ENCODE measurements at regions not wholly inside any gene's neighbourhood (a gene's known extent, or its start where the extent isn't known, plus 50 kb on each side); places are given as distances from the start of the nearest gene placed in this dataset.

DNA sequence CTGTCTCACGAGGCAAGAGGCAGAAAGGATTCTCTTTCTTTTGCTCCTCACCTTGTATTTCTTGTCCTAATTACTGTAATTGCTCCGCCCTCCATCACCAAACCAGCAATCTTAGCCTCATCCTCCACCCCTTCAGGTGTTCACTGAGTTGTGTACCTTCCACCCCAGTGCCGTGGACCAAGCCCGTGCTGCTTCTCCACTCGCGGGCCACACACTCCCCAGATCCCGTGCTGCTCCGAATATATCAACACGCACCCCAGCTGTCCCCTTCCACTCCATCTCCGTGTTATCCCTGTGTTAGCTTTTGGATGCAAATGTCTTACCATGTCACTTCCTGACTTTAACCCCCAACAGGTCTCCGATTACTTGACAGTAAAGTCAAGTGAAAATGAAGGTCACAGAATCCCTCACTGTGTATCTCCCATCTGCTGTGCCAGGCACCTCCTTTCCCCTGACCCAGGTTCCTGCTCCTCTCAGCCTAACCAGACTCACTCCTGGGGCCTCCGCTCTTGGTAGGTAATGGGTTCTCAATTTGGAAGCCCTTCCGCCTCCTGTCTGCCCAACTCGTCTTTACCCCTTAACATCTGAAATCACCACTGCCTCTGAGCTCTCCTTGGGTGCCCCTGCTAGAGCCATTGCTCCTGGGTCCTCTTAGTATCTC is 320.2 kb downstream of the MED10 start:
- no peak for DNase-seq

DNA sequence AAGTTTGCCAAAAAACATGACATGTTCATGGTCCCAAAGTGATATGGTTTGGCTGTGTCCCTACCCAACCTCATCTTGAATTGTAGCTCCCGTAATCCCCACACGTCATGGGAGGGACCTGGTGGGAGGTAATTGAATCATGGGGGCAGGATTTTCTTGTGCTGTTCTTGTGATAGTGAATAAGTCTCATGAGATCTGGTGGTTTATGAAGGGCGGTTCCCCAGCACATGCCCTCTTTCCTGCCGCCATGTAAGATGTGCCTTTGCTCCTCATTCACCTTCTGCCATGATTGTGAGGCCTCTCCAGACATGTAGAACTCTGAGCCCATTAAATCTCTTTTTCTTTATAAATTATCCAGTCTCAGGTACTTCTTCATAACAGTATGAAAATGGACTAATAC is 322.1 kb downstream of the MED10 start:
- no peak for DNase-seq

DNA sequence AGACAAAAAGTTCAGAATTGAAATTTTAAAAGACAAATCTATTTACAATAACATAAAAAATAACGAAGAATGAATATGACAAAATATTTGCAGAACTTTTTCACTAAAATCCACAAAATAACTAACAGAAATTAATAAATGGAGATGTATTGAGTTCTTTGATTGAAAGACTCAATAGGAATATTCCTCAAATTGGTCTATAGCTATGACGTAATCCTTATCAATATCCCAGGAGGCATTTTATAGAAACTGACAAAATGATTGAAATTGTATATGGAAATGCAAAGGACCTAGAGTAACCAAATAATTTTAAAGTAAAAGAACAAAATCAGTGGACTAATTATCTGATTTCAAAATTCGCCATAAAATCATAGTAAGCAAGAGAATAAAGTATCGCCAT is 328.7 kb downstream of the MED10 start:
- no peak for DNase-seq

DNA sequence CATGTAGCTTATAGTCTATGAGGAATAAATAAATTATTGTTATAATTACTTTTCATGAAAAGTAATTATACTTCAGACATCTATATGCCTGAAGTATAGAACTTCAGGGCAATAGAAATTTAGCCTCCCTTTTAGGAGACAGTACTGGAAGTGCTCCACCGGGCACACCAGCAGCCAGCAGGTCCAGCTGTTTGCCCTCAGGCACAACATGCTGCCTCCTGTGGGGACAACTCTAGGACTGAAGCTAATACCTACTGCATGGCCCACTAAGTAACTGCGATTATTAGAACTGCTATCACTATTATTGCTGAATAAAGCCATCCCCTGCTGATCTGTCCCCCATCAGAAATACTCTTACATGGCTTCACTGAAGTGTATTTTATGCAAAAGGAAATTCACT is 329.6 kb downstream of the MED10 start:
- no peak for DNase-seq

DNA sequence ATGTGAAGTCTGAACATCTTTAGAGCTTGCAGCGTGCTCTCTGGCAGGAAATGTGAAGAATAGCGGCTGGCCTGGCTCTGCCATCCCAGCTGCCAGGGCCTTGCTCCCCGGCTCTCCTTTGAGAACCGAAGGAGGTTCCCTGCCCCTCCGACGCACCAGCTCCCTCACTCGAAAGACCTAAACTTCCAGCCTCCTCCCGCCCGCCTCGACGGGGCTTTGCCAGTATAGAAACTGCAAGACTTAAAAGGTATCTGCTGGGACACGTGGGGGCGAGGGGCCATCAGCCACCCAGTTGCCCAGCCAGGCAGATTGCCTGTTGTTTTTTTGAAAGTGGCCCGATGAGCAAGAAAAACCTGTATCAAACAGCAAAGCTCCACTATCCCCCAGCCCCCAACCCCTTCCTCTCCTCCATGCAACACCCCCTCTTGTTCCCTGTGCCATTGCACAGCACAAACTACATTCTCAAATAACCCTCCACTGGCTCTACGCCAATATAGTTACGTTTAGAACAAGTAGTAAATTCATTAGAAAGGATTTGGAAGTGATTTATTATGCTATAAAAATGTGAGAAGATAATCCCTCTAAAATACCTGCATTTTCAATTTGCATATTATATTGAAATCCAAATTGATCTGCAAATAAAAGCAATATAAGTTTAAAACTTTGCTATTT is 331.9 kb downstream of the MED10 start:
- DNase-seq: no peak

DNA sequence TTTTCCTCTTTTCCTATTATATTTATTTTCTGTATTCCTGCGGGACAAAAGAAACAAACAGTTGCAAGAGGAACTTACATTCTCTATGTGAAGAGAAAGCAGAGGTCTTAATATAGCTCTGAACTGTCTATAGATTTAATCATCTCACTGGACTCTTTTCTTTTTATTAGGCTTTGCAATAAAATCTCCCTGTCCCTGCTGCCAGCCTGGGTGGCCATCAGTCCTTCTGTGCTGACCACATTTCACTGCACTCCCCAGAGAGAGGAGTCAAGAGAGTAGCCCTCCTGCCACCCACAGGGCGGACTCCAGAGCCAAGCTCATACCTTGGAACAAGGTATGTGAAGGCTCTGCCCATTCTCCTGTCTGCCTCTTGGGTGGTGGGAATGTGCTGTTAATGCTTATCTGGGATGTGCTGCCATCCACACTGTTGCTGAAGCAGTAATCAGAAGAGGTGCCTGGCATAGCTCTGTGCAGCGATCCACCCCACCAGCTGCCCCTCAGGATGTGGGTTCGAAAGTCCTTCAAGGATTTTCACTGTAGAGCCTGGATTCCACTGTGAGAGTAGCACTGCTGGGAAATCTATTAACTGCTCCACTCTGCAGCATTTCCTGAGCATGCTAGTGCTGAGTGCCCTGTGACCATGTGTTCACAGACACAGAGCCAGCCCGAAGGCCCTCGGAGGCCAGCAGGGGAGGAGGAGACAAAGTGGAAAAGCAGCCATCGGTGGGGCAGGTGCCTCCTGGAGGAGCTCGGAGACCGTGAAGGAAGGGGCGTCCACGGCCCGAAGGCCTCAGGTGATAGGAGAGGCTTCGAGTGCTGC is 334.6 kb downstream of the MED10 start:
- peak; percentile 75 for DNase-seq

DNA sequence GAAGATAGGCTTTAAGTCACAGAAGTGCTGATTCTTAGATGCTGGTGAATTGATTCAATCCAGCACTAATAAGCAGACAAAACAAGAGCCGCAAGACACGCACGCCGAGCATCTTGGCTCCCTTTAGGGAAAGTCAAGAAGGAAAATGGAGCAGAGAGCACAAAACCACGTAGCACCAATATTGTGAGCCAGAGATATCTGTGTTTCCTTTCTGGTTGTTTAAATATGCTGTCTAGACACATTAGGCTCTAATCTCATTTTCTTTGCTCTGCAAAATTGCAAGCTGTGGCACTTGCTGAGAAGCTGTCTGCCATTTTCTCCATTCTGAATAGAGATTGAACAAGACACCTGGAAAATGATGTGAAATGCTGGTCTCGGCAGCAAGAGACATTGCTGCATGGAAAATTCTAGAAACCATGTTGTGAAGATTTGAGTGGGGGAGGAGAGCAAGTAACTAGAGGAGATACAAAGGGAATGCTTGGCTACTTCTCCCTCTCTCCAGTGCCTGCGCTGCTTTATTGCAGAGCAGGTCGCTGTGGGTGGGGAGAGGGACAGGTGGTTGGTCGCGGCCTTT is 336.3 kb downstream of the MED10 start:
- no peak for DNase-seq

DNA sequence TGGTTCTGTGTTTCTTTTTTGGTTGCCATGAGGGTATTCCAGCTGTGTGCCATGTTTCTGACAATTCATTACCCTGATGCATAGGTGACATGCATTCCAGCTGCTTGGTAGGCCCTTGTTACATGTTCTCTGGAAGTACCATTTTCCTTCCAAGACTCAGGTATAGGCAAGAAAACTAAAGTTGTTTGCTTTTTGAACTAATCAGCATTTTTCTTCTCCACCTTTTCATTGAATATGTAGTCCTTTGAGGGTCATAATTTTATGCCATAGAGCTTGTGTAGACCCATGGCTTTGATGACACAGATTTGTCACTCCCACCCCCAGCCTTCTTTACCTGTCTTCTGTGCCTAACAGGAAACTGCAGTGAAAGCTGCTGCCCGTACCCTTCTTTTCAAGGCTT is 339.2 kb downstream of the MED10 start:
- no peak for DNase-seq

DNA sequence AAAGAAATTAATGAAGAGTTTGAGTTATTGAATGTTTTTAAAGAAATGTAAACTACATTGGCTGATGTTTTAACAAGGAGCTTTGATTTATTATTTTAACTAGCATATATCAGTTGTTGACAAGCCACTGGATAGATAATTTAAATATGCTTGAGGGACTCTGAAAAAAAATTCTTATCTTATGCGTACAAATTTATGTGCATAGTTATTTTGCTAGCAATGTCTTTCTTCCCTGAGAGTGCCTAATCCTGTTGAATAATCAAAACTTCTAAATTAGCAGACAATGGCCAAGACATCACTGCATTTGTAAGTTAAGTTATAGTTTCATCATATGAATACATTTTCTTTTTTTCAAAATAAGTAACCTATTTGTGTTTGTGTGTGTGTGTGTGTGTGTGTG is 342.3 kb downstream of the MED10 start:
- DNase-seq: no peak

DNA sequence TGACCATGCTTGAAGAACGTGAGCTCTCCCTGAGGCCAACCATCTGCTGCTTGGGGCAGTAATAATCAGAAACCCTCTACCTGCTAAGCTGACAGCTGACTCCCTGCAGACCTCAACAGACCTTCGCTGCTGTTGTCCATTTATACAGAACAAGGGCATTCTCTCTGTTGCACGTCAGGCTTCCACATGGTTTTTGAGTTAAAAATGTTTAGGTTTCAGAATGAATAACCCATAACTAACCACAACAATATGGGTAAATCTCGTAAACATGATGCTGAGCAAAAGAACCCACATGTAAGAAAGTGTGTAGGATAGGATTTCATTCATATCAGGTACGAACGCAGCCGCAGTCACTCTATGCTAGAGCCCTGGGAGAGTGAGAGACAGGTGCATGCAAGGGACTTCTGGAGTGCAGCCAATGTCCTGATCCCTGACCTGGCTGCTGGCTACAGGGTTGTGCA is 348.5 kb downstream of the MED10 start:
- no peak for DNase-seq

DNA sequence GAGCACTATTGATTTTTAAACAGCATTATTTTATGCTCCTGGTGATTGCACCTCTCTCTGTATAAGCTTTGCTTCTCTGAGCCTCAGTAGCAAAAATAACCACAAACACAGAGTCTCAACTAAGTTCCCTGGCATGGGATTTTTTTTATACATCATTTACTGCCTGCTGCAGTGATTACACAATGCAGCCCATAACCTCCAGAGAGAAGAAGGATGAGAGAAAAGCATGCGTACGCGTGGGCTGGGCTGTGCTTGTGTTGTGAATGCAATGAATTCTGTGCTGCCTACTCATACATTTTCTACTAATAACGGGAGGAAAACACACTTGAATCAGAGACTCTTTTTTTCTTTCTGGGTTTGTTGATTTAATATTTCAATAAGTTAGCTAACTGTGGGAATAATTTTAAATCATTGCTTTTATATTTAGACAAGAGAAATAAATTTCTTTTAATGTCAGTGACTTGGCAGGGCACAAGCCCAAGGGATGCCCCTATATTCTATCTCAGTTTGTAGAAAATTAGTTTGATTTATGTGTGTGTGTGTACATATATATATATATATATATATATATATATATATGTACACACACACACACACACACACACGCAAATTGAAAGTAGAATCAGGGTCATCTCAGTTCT is 351.5 kb downstream of the MED10 start:
- no peak for DNase-seq

DNA sequence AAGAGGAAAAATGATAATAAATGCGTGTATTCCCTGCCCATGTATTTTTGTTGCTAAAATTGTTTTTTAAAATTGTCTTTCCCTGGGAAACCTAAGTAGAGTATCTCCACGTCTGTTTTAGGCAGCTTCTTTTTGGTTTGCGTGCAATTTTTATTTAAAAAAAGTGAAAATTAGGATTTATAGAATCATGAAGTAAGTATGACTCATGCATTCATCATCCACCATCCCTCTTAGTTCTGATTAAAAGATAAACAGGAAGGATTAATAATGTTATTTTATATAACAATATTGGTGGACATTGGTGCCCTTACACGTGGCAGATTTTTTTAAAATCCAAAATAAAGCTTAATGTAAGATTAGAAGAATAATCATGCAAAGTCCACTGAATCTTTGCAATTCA is 358.7 kb downstream of the MED10 start:
- DNase-seq: no peak

DNA sequence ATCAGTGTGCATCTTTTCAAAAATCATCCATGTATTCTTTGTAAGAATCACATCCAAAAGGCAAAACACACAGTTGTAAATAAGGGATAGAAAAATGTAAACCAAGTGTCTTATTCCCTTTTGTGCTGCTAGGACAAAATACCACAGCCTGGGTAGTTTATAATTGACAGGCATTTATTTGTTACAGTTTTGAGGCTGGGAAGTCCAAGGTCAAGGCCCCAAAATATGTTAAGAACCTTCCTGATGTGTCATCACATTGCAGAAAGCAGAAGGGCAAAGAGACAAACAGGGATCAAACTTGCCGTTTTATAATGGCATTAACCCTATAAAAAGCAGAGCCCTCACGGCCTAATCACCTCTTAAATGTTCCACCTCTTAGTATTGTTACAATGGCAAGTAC is 364.8 kb downstream of the MED10 start:
- no peak for DNase-seq

DNA sequence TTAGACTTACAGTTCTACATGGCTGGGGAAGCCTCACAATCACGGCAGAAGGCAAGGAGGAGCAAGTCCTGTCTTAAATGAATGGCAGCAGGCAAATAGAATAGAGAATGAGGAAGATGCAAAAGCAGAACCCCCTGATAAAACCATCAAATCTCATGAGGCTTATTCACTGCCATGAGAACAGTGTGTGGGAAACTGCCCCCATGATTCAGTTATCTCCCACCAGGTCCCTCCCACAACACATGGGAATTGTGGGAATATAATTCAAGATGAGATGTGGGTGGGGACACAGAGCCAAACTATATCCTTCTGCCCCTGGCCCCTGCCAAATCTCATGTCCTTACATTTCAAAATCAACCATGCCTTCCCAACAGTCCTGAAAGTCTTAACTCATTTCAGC is 367.1 kb downstream of the MED10 start:
- no peak for DNase-seq

DNA sequence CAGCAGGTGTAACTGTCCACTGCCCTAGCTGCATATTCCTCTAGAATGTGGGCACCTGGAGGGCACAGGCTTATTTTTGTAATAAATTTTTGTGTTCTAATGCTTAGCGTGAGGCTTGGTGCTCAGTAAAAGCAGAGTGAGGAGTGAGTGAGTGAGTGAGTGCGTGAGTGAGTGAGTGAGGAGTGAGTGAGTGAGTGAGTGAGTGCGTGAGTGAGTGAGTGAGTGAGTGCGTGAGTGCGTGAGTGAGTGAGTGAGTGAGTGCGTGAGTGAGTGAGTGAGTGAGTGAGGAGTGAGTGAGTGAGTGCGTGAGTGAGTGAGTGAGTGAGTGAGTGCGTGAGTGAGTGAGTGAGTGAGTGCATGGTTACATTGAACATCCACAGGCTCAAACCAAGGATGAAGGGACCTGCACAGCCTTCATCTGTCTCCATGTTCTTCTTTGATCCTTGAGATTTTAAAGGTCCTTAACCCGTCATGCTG is 371.5 kb downstream of the MED10 start:
- no peak for DNase-seq

DNA sequence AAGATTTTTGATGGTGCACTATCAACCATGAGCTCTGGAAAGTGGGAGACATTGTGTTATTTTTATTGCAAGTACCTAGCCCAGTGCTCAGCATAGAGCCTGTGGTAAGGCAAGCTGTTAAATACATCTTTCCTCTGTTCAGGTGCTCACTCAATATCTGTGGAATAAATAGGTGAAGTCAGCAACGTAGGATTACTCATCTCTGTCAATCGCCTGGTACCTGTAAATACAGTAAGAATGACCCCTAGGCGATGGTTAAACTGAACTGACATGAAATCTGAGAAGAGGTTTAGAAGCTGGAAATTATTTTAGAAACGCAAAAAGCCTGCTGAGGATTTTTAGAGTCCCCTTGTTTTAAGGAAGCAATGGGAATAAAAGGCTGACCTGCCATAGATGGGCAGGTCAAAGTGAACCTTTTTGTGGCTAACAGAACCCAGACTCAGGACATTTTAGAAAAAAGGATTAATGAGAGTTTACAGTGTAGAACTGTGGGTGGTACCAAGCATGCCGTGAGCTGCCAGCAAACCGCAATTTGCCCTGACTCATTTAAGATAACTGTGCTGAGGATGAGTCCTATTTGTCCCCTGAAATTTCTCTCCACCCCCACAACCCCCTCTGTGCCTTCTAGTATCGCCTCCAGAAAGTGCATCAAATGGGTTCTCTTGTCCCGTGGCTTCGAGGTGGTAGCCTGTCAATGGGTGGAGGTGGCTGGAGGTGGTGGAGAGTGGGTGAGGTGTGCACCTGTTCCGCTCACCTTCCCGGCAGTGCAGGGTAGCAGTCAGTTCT is 375.1 kb downstream of the MED10 start:
- DNase-seq: no peak

DNA sequence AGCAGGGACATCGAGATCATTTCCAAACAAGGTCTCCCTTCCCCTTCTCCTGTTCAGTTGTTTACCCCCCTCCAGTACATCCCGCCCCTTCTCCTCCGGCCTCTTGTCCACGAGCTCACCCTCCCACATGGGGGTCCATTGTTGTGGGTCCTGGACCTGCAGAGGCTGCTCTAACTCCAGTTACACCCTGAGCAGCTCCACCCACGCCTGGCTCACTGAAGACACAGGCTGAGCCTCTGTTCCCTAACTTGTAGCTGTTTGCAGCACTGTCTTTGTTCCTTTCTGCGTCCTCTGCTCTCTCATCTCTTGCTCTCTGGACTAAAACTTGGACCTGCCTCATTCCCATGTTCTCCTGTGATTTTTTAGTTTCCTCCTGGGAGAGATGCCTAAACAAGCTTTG is 377.5 kb downstream of the MED10 start:
- DNase-seq: no peak

DNA sequence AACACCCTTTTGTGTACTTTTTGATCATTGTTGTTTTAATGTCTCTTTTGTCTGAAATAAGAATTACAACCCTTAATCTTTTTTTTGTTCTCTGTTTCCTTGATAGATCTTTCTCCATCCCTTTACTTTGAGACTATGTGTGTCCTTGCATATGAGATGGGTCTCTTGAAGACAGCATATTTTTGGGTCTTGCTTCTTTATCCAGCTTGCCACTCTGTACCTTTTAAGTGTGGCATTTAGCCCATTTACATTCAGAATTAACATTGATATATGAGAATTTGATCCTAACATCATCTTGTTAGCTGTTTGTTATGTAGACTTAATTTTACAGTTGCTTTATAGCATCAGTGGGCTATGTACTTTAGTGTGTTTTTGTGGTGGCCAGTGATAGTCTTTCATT is 382.5 kb downstream of the MED10 start:
- no peak for DNase-seq

DNA sequence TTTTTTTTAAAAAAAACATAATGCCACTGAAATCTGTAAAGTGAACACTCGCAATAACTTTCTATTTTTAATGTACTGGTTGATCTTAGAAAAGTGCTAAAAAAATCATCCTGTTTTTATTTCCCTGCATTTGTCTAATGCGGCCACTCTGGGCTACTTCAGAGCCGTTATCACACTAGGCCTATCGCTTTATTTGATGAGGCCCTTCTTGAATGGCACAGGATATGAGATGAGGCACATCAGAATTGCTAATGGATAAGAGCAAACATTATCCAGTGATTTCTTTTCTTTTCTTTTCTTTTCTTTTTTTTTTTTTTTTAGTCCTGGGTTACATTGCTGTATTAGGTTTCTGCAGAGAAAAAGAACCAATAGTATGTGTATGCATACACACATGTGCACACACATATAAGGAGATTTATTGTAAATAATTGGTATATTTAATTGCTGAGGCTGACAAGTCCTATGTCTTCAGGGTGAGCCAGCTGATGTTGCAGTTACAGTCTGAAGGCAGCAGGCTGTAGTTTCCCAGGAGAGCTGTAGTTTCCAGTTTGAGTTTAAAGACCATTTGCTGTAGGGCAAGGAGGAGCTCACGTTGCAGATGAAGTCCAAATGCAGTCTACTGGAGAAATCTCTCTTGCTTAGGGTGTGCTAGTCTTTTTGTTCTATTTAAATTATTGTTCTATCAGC is 391.7 kb downstream of the MED10 start:
- DNase-seq: peak; percentile 10

DNA sequence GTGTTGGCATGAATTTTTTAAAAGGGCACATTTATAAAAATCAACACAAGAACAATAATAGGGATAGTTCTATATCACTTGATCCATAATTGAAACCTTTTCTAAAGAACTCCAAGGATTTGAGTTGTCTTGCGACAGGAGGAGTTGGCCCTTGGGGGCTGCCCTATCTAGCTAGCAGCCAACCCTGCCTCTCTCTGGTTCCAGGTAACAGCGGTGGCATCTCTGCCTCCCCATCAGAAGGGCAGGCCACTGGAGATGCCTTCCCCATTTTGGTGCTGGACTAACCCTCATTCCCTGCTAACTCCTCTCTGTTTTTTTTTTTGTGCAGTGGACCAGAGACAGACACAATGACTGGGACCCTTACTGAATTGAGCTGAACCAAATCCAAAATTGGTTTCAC is 393.0 kb downstream of the MED10 start:
- no peak for DNase-seq

DNA sequence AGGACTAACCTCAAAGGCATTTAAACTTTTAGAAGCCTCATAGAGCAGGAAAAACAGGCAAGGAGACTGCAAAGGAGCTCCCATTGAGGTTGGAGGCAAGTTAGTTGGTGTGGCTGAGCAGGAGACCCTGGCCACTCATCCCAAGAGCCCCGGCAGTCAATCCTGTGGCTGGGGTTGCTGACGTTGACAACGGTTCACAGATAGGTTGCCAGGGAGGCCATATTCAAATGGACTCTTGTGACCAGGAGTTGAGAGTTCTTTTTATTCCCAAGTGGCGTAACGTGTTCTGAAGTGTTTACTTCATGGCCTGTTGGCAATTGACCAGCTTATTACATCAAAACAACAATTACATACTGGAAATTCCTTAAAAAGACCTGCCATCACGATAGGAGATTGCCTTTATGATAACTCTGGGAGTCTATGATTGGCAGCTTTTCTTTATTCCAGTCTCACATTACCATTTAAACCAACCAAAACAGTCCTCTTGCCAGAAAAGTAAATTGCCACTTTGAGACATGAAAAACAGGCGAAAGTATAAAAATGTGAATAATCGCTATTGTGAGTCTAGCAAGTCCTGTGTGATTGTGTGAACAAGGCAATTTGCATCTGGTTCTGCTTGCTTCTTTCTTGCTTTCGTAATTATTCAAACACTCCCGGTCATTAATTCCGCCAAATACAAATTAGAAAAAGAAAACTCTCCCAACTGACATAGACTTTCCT is 394.9 kb downstream of the MED10 start:
- peak; percentile 66 for DNase-seq
